GM12872 (cell line): ENCODE measurements at regions not wholly inside any gene's neighbourhood (a gene's known extent, or its start where the extent isn't known, plus 50 kb on each side); places are given as distances from the start of the nearest gene placed in this dataset.

Experiments used
- TF ChIP-seq, protein P1 (sequence below): IDR thresholded peaks from 3 replicates; pipeline ENCODE4 v1.5.1; 2011; ENCODE audit warnings: low read depth, mild to moderate bottlenecking, low read length, moderate library complexity; ENCODE audit not compliant: insufficient read depth

DNA sequence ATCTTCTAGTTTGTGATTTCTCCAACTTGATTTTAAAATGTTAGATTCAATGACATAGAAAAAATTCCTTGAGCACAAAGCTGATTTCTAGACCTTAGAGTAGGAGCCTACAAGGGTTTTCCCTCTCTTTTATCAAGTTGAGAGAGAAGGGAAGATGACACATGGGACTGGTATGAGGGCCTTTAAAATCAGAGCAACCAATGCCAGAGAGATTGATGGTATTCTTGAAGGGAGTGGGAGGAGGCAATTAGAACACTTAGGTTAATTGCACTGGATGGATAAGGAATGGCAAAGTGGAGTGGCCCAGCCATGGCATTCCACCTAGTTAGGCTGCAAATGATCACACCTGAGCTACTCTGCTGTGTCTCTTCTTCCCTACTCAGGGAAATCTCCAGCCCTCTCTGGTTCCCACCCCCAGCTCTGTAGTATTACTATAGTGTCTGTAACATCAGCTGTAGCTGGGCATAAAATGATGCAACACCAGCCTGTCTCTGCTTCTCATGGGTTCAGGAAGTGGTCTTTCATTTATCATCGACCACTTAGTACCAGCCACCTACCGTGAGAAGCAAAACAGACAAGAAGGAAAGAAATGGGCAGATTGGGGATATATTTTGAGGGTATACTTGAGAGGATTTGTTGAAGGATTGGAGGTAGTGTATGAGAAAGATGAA, 333.6 kb downstream of the DLEU7 start:
- TF ChIP-seq, protein P1, sequence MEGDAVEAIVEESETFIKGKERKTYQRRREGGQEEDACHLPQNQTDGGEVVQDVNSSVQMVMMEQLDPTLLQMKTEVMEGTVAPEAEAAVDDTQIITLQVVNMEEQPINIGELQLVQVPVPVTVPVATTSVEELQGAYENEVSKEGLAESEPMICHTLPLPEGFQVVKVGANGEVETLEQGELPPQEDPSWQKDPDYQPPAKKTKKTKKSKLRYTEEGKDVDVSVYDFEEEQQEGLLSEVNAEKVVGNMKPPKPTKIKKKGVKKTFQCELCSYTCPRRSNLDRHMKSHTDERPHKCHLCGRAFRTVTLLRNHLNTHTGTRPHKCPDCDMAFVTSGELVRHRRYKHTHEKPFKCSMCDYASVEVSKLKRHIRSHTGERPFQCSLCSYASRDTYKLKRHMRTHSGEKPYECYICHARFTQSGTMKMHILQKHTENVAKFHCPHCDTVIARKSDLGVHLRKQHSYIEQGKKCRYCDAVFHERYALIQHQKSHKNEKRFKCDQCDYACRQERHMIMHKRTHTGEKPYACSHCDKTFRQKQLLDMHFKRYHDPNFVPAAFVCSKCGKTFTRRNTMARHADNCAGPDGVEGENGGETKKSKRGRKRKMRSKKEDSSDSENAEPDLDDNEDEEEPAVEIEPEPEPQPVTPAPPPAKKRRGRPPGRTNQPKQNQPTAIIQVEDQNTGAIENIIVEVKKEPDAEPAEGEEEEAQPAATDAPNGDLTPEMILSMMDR: no peak

DNA sequence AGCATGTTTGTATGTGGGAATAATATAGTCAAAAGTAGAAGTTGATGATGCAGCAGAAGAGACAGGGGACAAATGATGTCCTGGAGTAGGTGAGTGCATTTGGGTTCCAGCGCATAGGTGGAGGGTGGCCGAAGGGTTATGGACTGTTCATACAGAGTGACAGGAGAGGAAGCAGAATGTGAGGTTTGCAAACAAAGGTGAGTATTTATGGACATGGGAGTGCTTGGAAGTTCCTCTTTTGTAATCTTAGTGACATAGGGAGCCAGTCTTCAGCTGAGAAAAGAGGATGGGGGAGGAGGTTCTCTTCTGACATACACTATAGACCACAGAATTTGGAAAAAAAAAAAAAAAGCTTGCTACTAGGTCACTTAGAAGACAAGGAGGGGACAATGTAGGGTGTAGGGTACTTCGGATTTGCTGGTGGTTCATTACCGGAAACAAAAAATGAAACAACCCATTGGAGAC, 331.6 kb downstream of the DLEU7 start:
- TF ChIP-seq, protein P1: no peak

DNA sequence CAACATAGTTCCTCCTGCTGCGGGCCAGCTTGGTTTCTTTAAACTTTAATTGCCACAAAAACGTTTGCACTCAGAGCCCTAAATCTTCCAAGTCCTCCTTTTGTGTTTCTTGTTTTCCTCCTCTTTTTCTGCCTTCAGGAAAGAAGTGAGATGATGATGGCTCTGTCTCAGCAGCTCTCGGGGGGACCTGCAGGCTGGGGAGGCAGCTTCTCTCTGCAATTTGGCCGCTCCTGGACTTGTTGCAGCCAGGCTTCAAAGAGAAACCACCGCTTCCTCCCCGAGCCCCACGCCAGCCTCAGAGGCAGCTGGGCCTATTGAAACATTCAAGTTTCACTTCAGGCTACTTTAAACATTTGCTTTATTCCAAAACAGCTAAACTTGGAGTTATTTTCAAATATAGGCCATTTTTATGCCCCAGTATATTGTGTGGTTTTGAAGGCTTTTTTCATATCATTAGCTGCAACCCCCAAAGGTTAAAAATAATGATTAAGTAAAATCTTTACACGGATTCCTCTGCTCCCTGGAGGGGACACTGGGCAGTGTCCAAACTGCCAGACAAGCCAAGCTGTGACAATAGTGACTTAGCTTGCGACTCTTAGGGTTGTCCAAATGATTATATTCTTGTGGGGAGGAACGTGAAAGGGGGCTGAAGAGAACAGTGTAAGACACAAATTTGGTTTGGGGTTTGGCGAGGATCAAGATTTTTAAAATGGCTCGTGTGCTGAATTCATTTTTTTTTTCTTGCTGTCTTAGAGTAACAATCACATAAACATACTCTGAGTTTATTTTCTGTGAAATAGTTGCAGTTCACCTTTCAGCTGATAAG, 330.8 kb downstream of the DLEU7 start:
- TF ChIP-seq, protein P1: no peak

DNA sequence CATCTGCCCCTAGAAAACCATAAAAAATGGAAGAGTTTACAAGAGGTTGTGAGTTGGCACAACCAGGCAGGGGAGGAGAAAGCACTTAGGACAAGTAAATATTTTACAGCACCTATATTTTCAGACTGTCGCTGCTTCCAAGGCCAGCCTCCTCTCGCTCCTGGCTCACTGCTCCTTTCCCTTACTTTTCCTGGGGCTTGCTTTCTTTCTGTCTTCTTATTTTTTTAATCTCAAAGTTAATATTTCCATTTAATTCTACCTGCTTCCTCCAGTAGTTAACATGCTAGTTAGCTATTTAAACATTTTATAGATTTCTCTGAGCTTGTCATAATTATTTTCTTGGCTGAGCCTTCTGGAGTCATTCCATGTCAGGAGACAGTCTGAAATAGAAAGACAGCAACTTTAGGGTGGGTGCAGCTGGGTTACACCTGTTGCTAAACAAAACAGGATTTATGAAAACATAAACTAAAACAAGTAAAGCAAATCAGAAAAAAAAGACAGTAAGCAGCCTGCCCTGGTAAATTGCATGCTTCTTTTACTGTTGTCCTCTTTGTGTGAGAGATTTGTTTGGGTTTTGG, 330.1 kb downstream of the DLEU7 start:
- TF ChIP-seq, protein P1: no peak

DNA sequence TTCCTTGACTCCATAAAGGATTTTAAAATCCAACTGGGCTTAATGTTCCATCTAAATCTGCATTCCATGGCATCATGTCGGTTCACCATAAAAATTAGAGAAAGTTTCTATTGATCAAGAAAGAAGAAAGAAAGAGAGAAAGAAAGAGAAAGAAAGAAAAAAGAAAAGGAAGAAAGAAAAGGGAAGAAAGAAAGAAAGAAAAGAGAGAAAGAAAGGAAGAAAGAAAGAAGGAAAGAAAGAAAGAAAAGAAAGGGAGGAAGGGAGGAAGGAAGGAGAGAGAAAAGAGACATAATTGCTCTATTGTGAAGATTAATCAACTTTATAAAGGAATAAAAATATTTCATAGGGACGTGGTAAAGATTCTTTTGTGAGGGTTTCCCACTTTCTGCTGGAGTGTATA, 329.2 kb downstream of the DLEU7 start:
- TF ChIP-seq, protein P1: no peak

DNA sequence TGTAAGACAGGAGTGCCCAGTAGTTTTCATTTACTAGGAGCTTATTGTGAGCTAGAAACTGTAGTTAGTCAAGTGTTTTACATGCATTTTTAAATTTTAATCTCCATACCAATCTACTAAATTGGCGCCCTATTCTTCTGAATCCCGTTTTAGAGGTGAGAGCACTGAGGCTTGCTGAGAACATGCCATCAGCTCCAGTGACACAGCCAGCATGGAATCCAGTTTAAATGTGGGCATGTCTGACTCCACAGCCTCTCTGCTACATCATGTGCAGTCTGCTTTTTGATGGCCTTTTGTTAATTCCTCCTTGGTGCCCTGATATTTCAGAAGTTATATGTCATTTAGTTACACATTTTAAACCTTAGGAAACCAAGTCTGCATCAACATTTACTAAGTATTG, 325.4 kb downstream of the DLEU7 start:
- TF ChIP-seq, protein P1: no peak

DNA sequence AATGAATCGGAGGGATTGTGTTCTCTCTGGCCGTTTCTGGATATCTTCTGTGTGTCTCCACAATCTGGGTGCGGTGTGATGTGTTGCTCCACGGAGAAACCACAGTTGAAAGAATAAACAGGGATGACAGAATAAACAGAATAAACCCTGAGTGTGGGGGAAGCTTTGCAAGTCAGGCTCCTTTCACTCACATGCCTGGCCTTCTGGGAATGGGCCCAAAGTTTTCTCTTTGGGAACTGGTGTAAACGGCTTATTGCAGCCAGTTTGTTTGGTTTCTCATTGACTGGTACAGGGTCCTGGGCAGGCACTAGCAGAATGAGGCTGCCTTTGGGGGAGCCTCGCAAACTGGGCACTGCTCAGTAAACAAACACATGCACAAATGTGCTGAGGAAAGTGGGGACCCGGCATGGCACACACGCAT, 324.7 kb downstream of the DLEU7 start:
- TF ChIP-seq, protein P1: no peak
